ENCODE measurements at regions not wholly inside any gene's neighbourhood (a gene's known extent, or its start where the extent isn't known, plus 50 kb on each side); places are given as distances from the start of the nearest gene placed in this dataset.

GRCh38 chr17:54848368-54848987 is 52.2 kb upstream of the TOM1L1 start:
- TF ChIP-seq CTCF (IDR thresholded peaks at IDR 0.05) (no peak), POLR2A (IDR thresholded peaks at IDR 0.05) (no peak)

Data from esophagus squamous epithelium (tissue), 4 donors.